Endothelial cell of umbilical vein (primary cell): ENCODE measurements at regions not wholly inside any gene's neighbourhood (a gene's known extent, or its start where the extent isn't known, plus 50 kb on each side); places are given as distances from the start of the nearest gene placed in this dataset.

Experiments used
- BruUV-seq: library from RNA; stranded (reverse); fragments of 400-500 nt; replicated peaks from 2 replicates; lab custom pipeline; 2021; lab: Mats Ljungman, UMichigan
- CTCF ChIA-PET: fragments of 300-600, 350-600 bp; sonication (Branson Sonifier 250); formaldehyde crosslinking; loops from one replicate; lab custom pipeline; 2021; ENCODE audit warnings: antibody characterized with exemption, inconsistent platforms; lab: Charles Lee
- POLR2A ChIA-PET: fragments of 300-600, 350-600 bp; sonication (Branson Sonifier 250); formaldehyde crosslinking; loops from one replicate; lab custom pipeline; 2021; ENCODE audit warnings: antibody characterized with exemption, inconsistent platforms; lab: Charles Lee
- DNase-seq: peaks from one replicate; pipeline ENCODE4 v3.0.0-alpha.2; 2011; ENCODE audit warnings: low read depth, low spot score
- FAIRE-seq: peaks from 2 replicates; lab custom pipeline; 2011; peaks lifted over from hg19 to GRCh38; lab: Jason Lieb, UNC
- H2AFZ ChIP-seq: 2 replicates; pipeline ENCODE4 v1.6.0; 2012; ENCODE audit warnings: low read depth, low read length, control low read depth, inconsistent platforms
- H3K27ac ChIP-seq: 2 replicates; pipeline ENCODE4 v1.5.1; 2011; ENCODE audit warnings: low read depth, mild to moderate bottlenecking, control low read depth, low read length, moderate library complexity; ENCODE audit not compliant: insufficient read depth
- H3K27me3 ChIP-seq, 2 experiments: 2 replicates each; pipeline versions ENCODE4 v1.6.0 to v1.6.1; 2011; ENCODE audit warnings: low read length in 2 of 2, mixed read lengths in 1 of 2; ENCODE audit not compliant: control insufficient read depth in 2 of 2, insufficient read depth in 2 of 2
- H3K36me3 ChIP-seq, 2 experiments: 2 replicates in 1 of 2; 3 replicates in 1 of 2; pipeline ENCODE4 v1.5.1; 2011; ENCODE audit warnings: low read length in 2 of 2, mild to moderate bottlenecking in 1 of 2, moderate library complexity in 1 of 2; ENCODE audit not compliant: control insufficient read depth in 2 of 2, insufficient read depth in 2 of 2; ENCODE audit errors: extremely low read depth in 1 of 2
- H3K4me1 ChIP-seq: 3 replicates; pipeline ENCODE4 v1.5.1; 2011; ENCODE audit warnings: mild to moderate bottlenecking, low read length; ENCODE audit not compliant: control insufficient read depth, insufficient read depth; ENCODE audit errors: extremely low read depth
- H3K4me2 ChIP-seq: 2 replicates; pipeline ENCODE4 v1.6.1; 2011; ENCODE audit warnings: low read length, control low read depth, mixed read lengths; ENCODE audit not compliant: insufficient read depth
- H3K4me3 ChIP-seq, 3 experiments: fragments of 200-600 bp in 1 of 3; sonication (generic), shearing (Covaris generic) in 1 of 3; replicated peaks in 1 of 3; 2 replicates each; pipeline ENCODE4 v1.5.1; 2011 to 2016; ENCODE audit warnings: control low read depth in 3 of 3, low read length in 3 of 3, mild to moderate bottlenecking in 2 of 3, inconsistent platforms in 1 of 3, low read depth in 1 of 3, moderate library complexity in 1 of 3; ENCODE audit not compliant: insufficient read depth in 1 of 3
- H3K79me2 ChIP-seq: 2 replicates; pipeline ENCODE4 v1.6.0; 2012; ENCODE audit warnings: low read length, inconsistent platforms; ENCODE audit not compliant: control insufficient read depth, insufficient read depth
- H3K9ac ChIP-seq: replicated peaks from 2 replicates; pipeline ENCODE3; 2011; ENCODE audit warnings: low read length, control low read depth; ENCODE audit not compliant: insufficient read depth; ENCODE audit errors: extremely low read depth
- H3K9me1 ChIP-seq: replicated peaks from 3 replicates; pipeline ENCODE4 v1.6.0; 2011; ENCODE audit warnings: mild to moderate bottlenecking, low read length; ENCODE audit not compliant: control insufficient read depth, insufficient read depth; ENCODE audit errors: extremely low read depth
- H3K9me3 ChIP-seq: replicated peaks from 2 replicates; pipeline ENCODE4 v1.5.1; 2012; ENCODE audit warnings: low read length, inconsistent platforms; ENCODE audit not compliant: control insufficient read depth, insufficient read depth
- H4K20me1 ChIP-seq: replicated peaks from 2 replicates; pipeline ENCODE3; 2011; ENCODE audit warnings: mild to moderate bottlenecking, low read length; ENCODE audit not compliant: control insufficient read depth, insufficient read depth; ENCODE audit errors: extremely low read depth
- CTCF ChIP-seq, 2 donors: IDR thresholded peaks; 1 replicate in 1 of 2; 2 replicates in 1 of 2; pipeline ENCODE4 v1.5.1; 2011; ENCODE audit warnings: low read length in 2 of 2, mild to moderate bottlenecking in 2 of 2, moderate library complexity in 2 of 2, control low read depth in 1 of 2, inconsistent platforms in 1 of 2, low read depth in 1 of 2; ENCODE audit not compliant: insufficient read depth in 1 of 2; ENCODE audit errors: extremely low read depth in 1 of 2
- EZH2 ChIP-seq: IDR thresholded peaks from 2 replicates; pipeline ENCODE4 v1.6.1; 2012; ENCODE audit warnings: borderline replicate concordance, low read depth, mild to moderate bottlenecking, moderate library complexity, low read length, inconsistent platforms; ENCODE audit not compliant: severe bottlenecking
- FOS ChIP-seq: IDR thresholded peaks from 2 replicates; pipeline ENCODE4 v1.6.1; 2011; ENCODE audit warnings: mild to moderate bottlenecking, low read length, moderate library complexity, borderline replicate concordance; ENCODE audit not compliant: insufficient read depth
- GATA2 ChIP-seq: IDR thresholded peaks from 2 replicates; pipeline ENCODE4 v1.7.0; 2011; ENCODE audit warnings: low read depth, mild to moderate bottlenecking, moderate library complexity, mixed read lengths, low read length; ENCODE audit not compliant: insufficient read length, insufficient read depth
- JUN ChIP-seq: IDR thresholded peaks from 2 replicates; pipeline ENCODE4 v1.6.1; 2011; ENCODE audit warnings: borderline replicate concordance, low read depth; ENCODE audit not compliant: insufficient read length, insufficient read depth
- MAX ChIP-seq: IDR thresholded peaks from 2 replicates; pipeline ENCODE4 v1.6.1; 2011; ENCODE audit not compliant: insufficient read depth, insufficient read length
- MYC ChIP-seq: IDR thresholded peaks from one replicate; pipeline ENCODE4 v1.6.1; 2011; ENCODE audit warnings: mild to moderate bottlenecking, low read depth, low read length
- POLR2A ChIP-seq: IDR thresholded peaks from 2 replicates; pipeline ENCODE4 v1.6.1; 2012; ENCODE audit warnings: low read depth, mild to moderate bottlenecking, control low read depth, low read length
- POLR2AphosphoS5 ChIP-seq: IDR thresholded peaks from 2 replicates; pipeline ENCODE4 v1.6.1; 2012; ENCODE audit warnings: low read depth, mild to moderate bottlenecking, control low read depth, low read length, moderate library complexity; ENCODE audit not compliant: insufficient read depth
- dilution Hi-C: fragments of 300-500 bp; cut with MboI; formaldehyde crosslinking; loops from one replicate; pipeline ENCODE4 v1.15.0; 2019; ENCODE audit warnings: low sequenced_read_pairs; ENCODE audit not compliant: extremely low pct_ligation_motif_present
- intact Hi-C: fragments of 100-400 bp; cut with micrococcal nuclease; formaldehyde crosslinking; loops from one replicate; pipeline ENCODE4 v1.10.0; 2022

GRCh38 chr6:97644353-97644752, 361.3 kb upstream of the MMS22L start:
- no TSS peak for BruUV-seq
- Histone ChIP-seq H3K9me1 (no peaks in the 10 kb centered on the region), H3K36me3 (no peaks in the 10 kb centered on the region), H3K4me1 (no peaks in the 10 kb centered on the region), H3K27ac (no peak overlapping the region), H2AFZ (no peak overlapping the region), H3K9me3 (no peaks in the 10 kb centered on the region), H4K20me1 (no peaks in the 10 kb centered on the region), H3K9ac (no peak overlapping the region), H3K79me2 (no peaks in the 10 kb centered on the region), H3K4me3 (no peak overlapping the region), H3K27me3 (no peaks in the 10 kb centered on the region), H3K4me2 (no peak overlapping the region)
- DNase-seq: no peak
- intact Hi-C loops: no loop called here
- dilution Hi-C loops: no loop called here
- no peak for FAIRE-seq
- ChIA-PET CTCF (no interaction called here), POLR2A (no interaction called here)
- no peak for TF ChIP-seq JUN
- TF ChIP-seq MYC: no peak
- TF ChIP-seq POLR2AphosphoS5: no peak
- TF ChIP-seq GATA2: no peak
- TF ChIP-seq MAX: no peak
- TF ChIP-seq EZH2: no peak
- no peak for TF ChIP-seq POLR2A
- no peak for TF ChIP-seq CTCF (IDR thresholded peaks at IDR 0.05; ENCODE audit: extremely low read depth in 1 of 2, insufficient read depth in 1 of 2, low read depth in 1 of 2, low read length in 2 of 2)
- TF ChIP-seq FOS: no peak
